HFF-Myc (cell line): ENCODE measurements at regions not wholly inside any gene's neighbourhood (a gene's known extent, or its start where the extent isn't known, plus 50 kb on each side); places are given as distances from the start of the nearest gene placed in this dataset.

Experiments used
- DNase-seq: peaks from one replicate; pipeline ENCODE4 v3.0.0-alpha.2; 2011; ENCODE audit warnings: low read depth; ENCODE audit errors: extremely low read depth
- H3K4me3 ChIP-seq: replicated peaks from 2 replicates; pipeline ENCODE4 v1.5.1; 2011; ENCODE audit warnings: low read depth, mild to moderate bottlenecking, control low read depth, low read length
- CTCF ChIP-seq: IDR thresholded peaks from 2 replicates; pipeline ENCODE4 v1.5.1; 2012; ENCODE audit warnings: mild to moderate bottlenecking, low read depth, low read length, control low read depth; ENCODE audit errors: missing control alignments

GRCh38 chr21:31531967-31532366 is 127.5 kb upstream of the SOD1 start:
- H3K4me3 ChIP-seq = no peak overlapping the region
- no peak for DNase-seq
- TF ChIP-seq CTCF = no peak

- H3K4me3 ChIP-seq = no peak overlapping the region
- no peak for DNase-seq
Measured at GRCh38 chr21:31530897-31531705, 128.4 kb upstream of the SOD1 start.

GRCh38 chr21:31530364-31530763 is 129.1 kb upstream of the SOD1 start:
- TF ChIP-seq CTCF = no peak
- no peak for DNase-seq
- no peak overlapping the region for H3K4me3 ChIP-seq

More at GRCh38 chr21:31530897-31531705, 128.4 kb upstream of the SOD1 start:
- no peak for TF ChIP-seq CTCF

GRCh38 chr21:31529406-31529805 is 130.1 kb upstream of the SOD1 start:
- no peak overlapping the region for H3K4me3 ChIP-seq
- DNase-seq = no peak
- no peak for TF ChIP-seq CTCF

- TF ChIP-seq CTCF = no peak
- no peak for DNase-seq
Measured at GRCh38 chr21:31526040-31526439, 133.5 kb upstream of the SOD1 start.

GRCh38 chr21:31524140-31524539 is 135.4 kb upstream of the SOD1 start:
- DNase-seq = no peak
- TF ChIP-seq CTCF = no peak
- no peak overlapping the region for H3K4me3 ChIP-seq

More at GRCh38 chr21:31526040-31526439, 133.5 kb upstream of the SOD1 start:
- H3K4me3 ChIP-seq = no peak overlapping the region
